Occipital lobe (tissue), 2 donors: ENCODE measurements at regions not wholly inside any gene's neighbourhood (a gene's known extent, or its start where the extent isn't known, plus 50 kb on each side); places are given as distances from the start of the nearest gene placed in this dataset. TPM values are rescaled to one million over a fixed set of nuclear protein-coding genes. Genes with fewer than 3 reads are reported as not detected.

Experiments used
- DNase-seq: peaks from one replicate; lab custom pipeline; 2025; lab: John Stamatoyannopoulos, UW
- small RNA-seq: library from RNA; depleted of rRNA; stranded (forward); fragments of <200 nt; gene quantifications from one replicate; pipeline ENCODE3, GENCODE V24; 2014

DNA sequence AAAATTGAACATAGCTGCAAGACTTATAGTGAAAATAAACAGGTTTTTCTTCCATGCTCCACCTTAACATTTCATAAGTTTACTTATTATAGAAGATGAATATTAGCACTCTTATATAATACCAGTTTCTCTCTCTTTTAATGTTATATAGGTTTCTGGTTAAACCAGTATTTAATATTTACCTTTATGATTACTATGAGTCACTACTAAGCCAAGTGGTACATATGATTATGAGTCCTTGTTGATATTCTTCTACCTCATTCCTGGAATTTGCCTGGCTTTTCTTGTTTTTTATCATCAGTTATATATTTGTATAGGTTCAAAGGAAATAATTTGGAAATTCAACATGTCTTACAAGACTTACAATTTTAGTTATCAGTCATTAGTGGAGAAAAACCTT, 89.9 kb upstream of the MAOA start:
- no peak for DNase-seq

DNA sequence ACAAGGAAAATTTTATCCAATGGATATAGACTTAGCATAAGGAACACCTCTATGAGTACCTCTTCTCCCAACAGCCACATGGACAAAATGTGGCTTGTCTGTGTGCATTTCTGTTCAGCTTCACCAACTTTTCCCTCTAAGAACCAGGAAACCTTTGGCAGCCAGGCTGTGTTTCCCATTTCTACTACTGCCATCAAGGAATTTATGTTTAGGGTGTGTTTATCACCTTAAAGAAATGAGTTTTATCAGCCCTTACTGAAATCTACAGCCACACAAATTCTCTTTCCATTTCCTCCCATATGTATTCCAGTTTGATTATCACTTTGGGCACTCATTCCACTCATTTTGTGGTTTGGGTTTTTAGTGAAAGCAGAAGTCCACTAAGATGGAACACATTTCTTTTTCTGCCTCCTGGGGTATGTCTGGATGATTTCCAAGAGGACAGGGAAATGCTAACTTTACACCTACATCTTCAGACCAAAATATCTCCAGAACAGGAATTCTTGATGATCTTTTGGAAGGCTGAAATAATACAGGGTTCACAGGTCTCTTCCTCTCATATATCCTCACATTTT, 82.6 kb upstream of the MAOA start:
- DNase-seq, result no peak

DNA sequence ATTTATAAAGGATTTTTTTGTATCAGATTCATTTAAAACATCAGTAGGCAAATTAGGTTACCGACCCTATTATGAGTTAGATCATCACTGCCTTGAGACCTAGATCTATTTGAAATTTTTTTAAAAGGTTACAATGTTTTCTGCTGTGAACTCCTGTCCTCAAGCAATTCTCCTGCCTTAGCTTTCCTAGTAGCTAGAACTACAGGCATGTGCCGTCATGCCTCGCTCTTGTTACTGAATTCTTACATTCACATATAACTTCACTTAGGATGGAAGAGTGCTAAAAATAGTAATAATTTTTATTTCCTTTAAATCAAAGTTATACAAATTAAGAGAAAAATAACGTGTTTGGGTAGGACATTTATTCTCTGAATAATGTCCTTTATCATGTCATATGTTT, 75.5 kb upstream of the MAOA start:
- DNase-seq, result no peak

DNA sequence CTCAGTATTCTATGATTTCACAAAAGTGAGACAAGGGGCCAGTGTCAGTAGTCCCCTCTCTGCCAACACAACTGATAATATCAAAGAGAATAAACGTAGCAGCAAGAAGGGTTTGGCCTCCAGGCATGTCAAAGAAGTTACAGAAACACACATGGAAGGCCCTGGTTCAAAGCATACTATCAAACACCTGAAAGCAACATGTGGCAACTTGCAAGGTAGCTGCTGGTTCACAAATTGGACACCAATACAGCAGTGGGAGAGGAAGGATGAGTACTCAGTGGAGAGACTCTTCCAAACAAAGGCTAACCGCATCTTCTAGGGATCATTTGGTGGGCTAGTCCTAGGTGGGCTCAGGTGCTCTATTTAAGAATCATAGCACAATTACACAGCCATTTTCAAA, 74.9 kb upstream of the MAOA start:
- DNase-seq, result no peak

DNA sequence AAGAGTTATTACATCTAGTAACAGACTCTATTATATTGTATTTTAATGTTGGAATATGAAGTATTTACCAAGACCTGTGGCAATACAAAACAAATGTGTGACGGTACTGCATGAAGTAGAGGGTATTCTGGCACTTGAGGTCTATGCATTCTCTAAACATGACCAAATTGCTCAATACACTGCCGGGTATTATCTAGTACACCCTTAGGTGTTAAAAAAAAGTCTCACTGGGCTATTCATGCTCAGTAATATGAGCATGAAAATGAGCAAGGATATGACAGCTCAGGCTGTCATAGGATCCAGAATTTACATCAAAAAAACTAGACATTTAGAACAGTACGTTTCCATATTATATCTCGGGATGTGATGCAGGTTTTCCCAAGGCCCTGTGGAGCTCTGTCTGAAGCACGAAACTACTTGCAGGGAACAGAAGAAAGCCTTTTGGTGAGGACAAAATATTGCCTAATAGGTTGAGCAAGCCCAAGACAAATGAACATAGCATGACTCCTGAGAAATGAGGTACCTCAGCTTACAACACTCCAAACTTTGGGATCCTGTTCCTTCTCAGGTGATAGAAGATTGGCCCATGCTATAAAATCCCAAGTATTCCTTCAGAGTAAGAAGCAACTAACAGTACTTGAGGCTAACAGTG, 74.1 kb upstream of the MAOA start:
- no peak for DNase-seq

DNA sequence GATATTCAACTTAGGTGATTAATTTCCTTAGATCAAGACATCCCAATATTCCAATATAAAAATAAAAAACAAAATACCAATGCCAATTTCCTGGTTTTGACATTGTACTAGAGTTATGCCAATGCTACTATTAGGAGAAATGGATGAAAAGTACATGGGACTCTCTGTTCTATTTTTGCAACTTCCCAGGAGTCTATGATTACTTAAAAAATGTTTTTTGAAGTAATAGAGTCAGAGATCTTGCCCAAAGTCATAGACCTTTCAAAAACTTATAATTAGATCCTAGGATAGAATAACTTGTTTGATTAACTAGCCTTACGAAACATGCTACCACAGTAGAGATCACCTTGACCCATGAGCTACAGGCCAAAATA, 73.6 kb upstream of the MAOA start:
- no peak for DNase-seq

DNA sequence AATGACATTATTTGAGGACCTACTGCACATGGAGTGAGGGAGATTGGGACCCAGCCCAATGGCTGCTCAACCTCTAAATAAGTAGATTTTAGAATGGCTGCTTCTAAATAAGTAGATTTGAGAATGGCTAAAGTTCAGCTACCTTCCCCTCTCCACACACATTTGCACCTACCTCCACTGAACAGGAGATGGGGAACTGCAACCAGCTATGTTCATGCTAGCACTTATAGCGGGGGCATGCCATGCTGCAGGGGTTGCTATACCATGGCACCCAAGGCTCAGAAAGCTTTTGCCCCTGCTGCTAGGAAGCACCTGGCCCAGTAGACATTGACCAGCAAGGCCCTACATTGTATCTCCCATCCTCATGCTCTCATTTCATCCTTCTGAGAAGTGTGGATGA, 70.2 kb upstream of the MAOA start:
- DNase-seq, result no peak

DNA sequence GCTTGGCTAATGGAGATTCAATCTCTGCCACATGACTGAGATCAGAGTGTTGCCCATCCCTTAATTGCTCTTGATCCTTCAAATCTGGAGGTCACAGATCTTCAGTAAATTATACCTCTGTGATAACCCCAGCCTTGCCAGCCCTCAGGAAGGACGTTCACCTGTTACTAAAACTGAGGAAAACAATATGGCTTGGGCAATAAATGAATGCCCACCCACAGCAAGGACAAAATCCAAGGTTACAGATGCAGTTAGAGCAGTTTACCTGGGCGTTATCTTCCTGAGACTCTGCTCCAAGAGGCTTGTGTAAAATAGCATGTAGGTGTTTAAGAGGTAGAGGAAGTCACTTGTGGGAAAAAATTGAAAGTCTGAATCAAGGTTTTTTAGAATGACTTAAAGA, 69.3 kb upstream of the MAOA start:
- no peak for DNase-seq

DNA sequence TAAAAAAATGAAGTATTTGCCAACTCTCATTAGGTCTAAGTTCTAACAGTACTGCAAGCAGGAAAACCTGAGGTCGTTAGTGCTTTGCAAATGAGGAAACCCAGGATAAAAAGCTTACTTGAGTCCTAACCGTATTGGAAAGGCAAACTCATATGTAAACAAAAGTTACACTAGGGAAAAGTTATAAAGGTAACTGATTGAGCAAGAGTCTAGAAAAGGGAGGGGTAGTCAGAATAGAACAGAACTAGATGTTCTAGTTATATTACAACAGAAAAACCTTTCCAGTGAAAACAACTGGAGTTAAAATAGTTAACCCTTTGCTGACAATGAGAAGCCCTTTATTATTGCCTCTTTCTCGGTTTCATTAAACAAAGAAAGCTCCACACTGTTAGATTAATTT, 66.4 kb upstream of the MAOA start:
- DNase-seq, result no peak

DNA sequence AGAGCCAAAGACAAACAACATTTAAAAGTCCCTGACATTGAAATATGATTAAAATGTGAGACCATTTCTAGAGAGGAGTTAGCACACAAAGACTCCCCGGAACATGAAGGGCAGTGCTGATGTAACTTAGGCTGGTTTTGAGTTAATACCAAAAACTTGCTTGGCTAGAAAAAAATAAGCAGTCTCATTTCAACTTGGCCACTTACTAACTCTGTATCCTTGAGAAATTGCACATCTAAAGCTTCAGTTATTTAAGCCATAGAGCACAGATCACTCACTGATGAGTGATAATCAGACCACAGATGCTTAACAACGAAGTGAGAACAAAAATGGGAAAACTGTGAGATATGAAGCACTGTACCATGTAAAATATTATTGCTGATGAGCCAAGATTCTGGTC, 65.9 kb upstream of the MAOA start:
- no peak for DNase-seq

DNA sequence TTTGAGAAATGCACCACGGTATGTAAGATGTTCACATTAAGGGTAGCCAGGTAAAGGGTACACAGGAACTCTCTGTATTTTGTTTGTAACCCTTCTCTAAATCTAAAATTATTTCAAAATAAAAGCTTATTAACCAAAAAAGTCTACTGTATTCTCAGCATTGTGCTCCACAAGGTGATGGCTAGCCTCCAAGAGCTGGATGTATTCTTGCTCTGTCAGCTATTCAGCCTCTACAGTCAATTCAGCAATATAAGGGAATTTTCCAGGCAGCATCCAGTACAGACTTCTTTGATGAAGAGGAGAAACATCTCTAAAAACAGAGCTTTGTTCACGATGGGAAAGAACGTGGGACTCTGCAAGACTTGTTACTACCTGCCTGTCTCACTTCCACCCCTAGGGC, 63.5 kb upstream of the MAOA start:
- DNase-seq, result no peak

DNA sequence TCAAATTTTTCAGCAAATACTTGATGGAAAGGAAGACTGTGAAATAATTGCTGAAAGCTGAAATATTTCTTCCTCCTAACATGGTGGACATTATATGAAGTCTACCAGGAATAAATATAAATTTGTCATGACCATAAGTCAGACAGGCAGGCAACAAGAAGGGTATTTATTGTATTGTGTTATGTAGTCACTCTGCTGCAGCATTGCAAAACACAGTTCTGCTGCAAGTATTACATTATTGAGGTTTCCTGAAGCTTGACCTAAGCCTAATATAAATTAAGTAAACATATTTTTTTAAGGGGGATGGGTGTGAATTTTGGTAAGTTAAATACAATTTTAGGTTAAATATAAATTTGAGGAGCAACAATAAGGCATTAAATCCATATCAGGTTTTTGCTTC, 60.2 kb upstream of the MAOA start:
- DNase-seq, result no peak

DNA sequence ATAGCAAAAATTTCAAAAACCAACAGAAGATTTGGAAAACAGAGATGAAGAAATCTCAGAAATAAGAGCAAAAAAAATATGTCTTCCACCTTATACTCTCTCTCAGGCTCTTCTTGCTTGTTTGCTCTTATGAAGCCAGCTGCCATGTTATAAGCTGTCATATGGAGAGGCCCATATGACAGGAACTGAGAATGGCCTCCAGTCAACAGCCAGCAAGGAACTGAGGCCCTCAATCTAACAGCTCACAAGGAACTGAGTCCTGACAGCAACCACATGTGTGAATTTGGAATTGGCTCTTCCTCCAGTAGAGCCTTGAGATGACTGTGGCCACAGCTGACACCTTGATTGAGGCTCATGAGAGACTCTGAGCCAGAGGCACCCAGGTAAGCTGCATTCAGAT, 51.3 kb upstream of the MAOA start:
- no peak for DNase-seq

DNA sequence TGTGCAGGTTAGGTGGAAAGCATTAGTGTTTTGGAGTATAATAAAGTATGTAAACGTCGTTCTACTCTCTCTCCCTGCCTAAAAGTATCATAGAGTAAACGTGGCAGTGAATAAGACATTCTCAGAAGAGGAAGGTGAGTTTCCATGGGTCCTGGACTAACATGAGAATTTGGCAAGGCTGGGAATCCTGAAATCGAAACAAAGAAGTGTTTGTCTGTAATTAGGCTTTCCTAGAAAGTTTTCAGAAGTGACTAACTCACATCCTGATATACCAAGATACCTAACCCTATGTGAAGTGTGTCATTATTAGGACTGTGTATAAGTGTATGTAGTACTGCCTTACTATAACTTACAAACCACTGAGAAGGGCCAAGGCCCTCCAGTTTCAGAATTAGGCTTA, 50.7 kb upstream of the MAOA start:
- no peak for DNase-seq

Small RNA genes in the stretch of these regions (small RNA-seq; reads per million reads assigned to genes)
- not detected for gene AL451086.1
